ENCODE measurements at regions not wholly inside any gene's neighbourhood (a gene's known extent, or its start where the extent isn't known, plus 50 kb on each side); places are given as distances from the start of the nearest gene placed in this dataset.
A peak's percentile ranks its signal among the peaks of the same experiment; 100 is the strongest.

DNA sequence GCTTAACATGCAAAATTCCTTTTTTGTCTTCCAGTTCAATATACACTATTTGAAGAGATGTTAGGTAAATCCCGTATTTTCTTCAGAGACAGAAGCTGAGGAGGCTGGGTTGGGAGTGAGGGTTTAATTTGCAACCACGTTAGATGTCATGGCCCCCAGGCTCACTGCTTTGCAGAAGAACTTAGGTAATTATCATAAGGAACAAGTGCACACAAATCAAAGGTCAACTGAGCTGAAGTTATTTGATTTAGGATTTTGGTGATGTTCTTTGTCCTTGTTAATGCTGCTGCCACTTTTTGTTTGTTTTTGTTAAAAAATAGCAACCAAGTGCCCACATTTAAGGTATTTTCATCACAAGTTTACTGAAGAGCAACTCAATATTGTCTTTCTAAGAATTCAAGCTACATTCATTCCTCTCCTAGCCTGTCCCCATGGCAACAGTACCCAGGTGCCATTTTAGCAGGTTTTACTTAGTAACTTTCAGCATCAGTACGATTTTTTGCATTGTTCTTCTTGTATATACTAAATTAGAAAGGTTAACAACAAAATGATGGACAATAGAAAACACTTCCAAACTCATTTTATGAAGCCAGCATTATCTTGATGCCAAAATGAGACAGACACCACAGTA is 62.9 kb upstream of the NDUFV2 start:
- intact Hi-C loops (cut with micrococcal nuclease) (no loop called here), in situ Hi-C loops (cut with MboI) (no loop called here)
- FAIRE-seq, result no peak
- Histone ChIP-seq H3K4me3 (no peak overlapping the region), H3K36me3 (ENCODE audit: control insufficient read depth, insufficient read depth, low read length) (no peaks in the 10 kb centered on the region), H3K4me2 (ENCODE audit: insufficient read depth, low read length) (no peak overlapping the region), H4K20me1 (replicated peaks; ENCODE audit: control insufficient read depth, insufficient read depth, low read length) (no peaks in the 10 kb centered on the region), H3K9me1 (ENCODE audit: control insufficient read depth, insufficient read depth, low read length) (no peaks in the 10 kb centered on the region), H3K27me3 (ENCODE audit: control insufficient read depth in 2 of 2, insufficient read depth in 2 of 2, low read length in 2 of 2) (no peaks in the 10 kb centered on the region), H3K9ac (ENCODE audit: insufficient read depth in 1 of 2, low read depth in 2 of 2, low read length in 2 of 2) (no peak overlapping the region), H3K9me3 (replicated peaks; ENCODE audit: control insufficient read depth, insufficient read depth, low read depth, low read length) (no peaks in the 10 kb centered on the region), H3K4me1 (replicated peaks in 1 of 2; ENCODE audit: control insufficient read depth in 2 of 2, insufficient read depth in 2 of 2, low read length in 2 of 2) (peaks cover 0 to 7% of the 10 kb centered on the region in 2 experiments; a peak in 3 of 5 replicates), H3K27ac (ENCODE audit: extremely low read depth, low read depth, low read length) (no peak overlapping the region), H2AFZ (ENCODE audit: low read depth, low read length) (no peak overlapping the region), H3K79me2 (ENCODE audit: control insufficient read depth, insufficient read depth, low read length) (no peaks in the 10 kb centered on the region)
- 36% methylated on average over 3 of the region's 3 CpGs for WGBS (ENCODE audit: insufficient coverage, low coverage, missing lambda C conversion rate)
- POLR2A ChIA-PET, result interaction anchor here (0.7 to 1.5 kb wide), 4 partner anchors 9 to 28 kb away, joined by 3 to 4 read pairs (median 3); no protein-coding TSS in a partner anchor
- DNase-seq (ENCODE audit: extremely low read depth in 1 of 4, low spot score in 3 of 4), result no peak
- no peak for TF ChIP-seq TCF3 (CRISPR knock-in tag; IDR thresholded peaks at IDR 0.05)
- no peak for TF ChIP-seq ZNF217 (CRISPR knock-in tag; IDR thresholded peaks at IDR 0.05)
- TF ChIP-seq ZNF197 (CRISPR knock-in tag; IDR thresholded peaks at IDR 0.05; ENCODE audit: low read depth), result no peak
- TF ChIP-seq RFX1 (IDR thresholded peaks at IDR 0.05), result peak; percentile 80
- no peak for TF ChIP-seq BRCA1 (IDR thresholded peaks at IDR 0.05)
- TF ChIP-seq BRCA1 (CRISPR knock-in tag; IDR thresholded peaks at IDR 0.05), result no peak
- TF ChIP-seq ZNF561 (CRISPR knock-in tag; conservative IDR thresholded peaks at IDR 0.05), result no peak
- BruUV-seq (replicated peaks), result no TSS peak
- CTCF ChIA-PET (ENCODE audit: low intra/inter-chr PET ratio), result no interaction called here
- ATAC-seq, result no peak

Measured in K562 (cell line).